ENCODE measurements at regions not wholly inside any gene's neighbourhood (a gene's known extent, or its start where the extent isn't known, plus 50 kb on each side); places are given as distances from the start of the nearest gene placed in this dataset.

DNA sequence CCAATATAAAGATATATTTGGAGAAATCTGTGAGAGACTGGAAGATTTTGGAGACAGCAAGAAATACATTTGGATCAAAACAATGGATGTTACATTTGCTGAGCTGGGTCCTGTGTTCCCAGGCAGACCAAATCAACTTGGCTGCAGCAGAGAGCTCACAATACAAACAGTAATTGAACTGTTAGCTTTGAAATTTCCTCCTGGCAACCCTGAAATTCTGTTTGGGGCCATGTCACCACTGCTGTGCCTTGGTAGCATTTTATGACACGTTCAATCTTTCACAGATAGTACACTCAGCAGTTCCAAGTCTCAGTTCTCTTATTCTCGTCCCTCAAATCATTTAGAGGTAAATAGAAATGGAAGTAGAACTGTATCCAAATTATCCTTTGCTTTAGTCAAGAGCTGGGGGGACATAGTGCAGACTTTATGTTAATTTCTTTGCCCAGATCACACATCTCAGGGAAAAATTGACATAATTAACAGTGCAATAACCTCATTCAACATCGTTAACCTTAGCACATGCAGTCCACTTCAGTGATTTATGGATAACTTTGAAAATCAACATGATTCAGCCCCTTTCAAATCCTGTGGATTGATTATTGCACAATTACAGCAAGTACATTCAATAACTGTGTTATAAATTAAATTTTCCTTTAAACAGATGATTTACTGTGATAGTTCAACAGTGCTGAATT lies 277.4 kb upstream of the MC4R start:
- TF ChIP-seq, protein P1, sequence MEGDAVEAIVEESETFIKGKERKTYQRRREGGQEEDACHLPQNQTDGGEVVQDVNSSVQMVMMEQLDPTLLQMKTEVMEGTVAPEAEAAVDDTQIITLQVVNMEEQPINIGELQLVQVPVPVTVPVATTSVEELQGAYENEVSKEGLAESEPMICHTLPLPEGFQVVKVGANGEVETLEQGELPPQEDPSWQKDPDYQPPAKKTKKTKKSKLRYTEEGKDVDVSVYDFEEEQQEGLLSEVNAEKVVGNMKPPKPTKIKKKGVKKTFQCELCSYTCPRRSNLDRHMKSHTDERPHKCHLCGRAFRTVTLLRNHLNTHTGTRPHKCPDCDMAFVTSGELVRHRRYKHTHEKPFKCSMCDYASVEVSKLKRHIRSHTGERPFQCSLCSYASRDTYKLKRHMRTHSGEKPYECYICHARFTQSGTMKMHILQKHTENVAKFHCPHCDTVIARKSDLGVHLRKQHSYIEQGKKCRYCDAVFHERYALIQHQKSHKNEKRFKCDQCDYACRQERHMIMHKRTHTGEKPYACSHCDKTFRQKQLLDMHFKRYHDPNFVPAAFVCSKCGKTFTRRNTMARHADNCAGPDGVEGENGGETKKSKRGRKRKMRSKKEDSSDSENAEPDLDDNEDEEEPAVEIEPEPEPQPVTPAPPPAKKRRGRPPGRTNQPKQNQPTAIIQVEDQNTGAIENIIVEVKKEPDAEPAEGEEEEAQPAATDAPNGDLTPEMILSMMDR (IDR thresholded peaks at IDR 0.05; ENCODE audit: low read length) = no peak
- TF ChIP-seq EZH2 (optimal IDR thresholded peaks at IDR 0.05; ENCODE audit: low read depth, low read length) = no peak
